ENCODE measurements at regions not wholly inside any gene's neighbourhood (a gene's known extent, or its start where the extent isn't known, plus 50 kb on each side); places are given as distances from the start of the nearest gene placed in this dataset.

- CTCF ChIA-PET (ENCODE audit: low intra/inter-chr PET ratio, low total read pairs), result no interaction called here
- Histone ChIP-seq H3K27me3 (ENCODE audit: control insufficient read depth in 1 of 2, insufficient read depth in 2 of 2, low read length in 2 of 2) (no peaks in the 10 kb centered on the region), H3K79me2 (ENCODE audit: insufficient read depth, low read length) (no peaks in the 10 kb centered on the region), H4K20me1 (ENCODE audit: insufficient read depth, low read length) (no peaks in the 10 kb centered on the region), H3K27ac (ENCODE audit: extremely low read length, insufficient read depth, low read length) (no peak overlapping the region), H3K4me1 (ENCODE audit: insufficient read depth, low read length) (no peaks in the 10 kb centered on the region), H3K9ac (ENCODE audit: insufficient read depth, low read depth, low read length) (no peak overlapping the region), H3K9me3 (ENCODE audit: low read length) (peaks cover 16% of the 10 kb centered on the region; the same call in 1 of the 2 replicates), H3K4me3 (replicated peaks in 1 of 3; ENCODE audit: insufficient read depth in 1 of 3, low read depth in 2 of 3, low read length in 3 of 3) (no peak overlapping the region), H3K4me2 (ENCODE audit: low read depth, low read length) (no peak overlapping the region), H3K36me3 (replicated peaks in 1 of 2; ENCODE audit: control insufficient read depth in 1 of 2, insufficient read depth in 2 of 2, low read length in 2 of 2) (no peaks in the 10 kb centered on the region), H2AFZ (ENCODE audit: low read length) (no peak overlapping the region)
- POLR2A ChIA-PET, result no interaction called here
- intact Hi-C loops (cut with micrococcal nuclease; ENCODE audit: unreplicated experiment) (no loop called here), in situ Hi-C loops (cut with HindIII; ENCODE audit: extremely low pct_ligation_motif_present, low pct_unique_long_range_greater_than_20kb) (no loop called here)
- TF ChIP-seq NONO (IDR thresholded peaks at IDR 0.05), result no peak
- no peak for TF ChIP-seq NONO (CRISPR knock-in tag; conservative IDR thresholded peaks at IDR 0.05)
- no peak for TF ChIP-seq ZNF124 (CRISPR knock-in tag; IDR thresholded peaks at IDR 0.05)
- no peak for TF ChIP-seq HIVEP1 (CRISPR knock-in tag; IDR thresholded peaks at IDR 0.05)
- no peak for TF ChIP-seq TBP (CRISPR knock-in tag; IDR thresholded peaks at IDR 0.05)
- TF ChIP-seq USF2 (IDR thresholded peaks at IDR 0.05; ENCODE audit: low read depth, low read length), result no peak
- no peak for TF ChIP-seq USF2 (CRISPR knock-in tag; IDR thresholded peaks at IDR 0.05; ENCODE audit: borderline replicate concordance)
- no peak for TF ChIP-seq RXRA (CRISPR knock-in tag; IDR thresholded peaks at IDR 0.05)
- TF ChIP-seq HNRNPUL1 (IDR thresholded peaks at IDR 0.05; ENCODE audit: low read depth, low read length), result no peak
- no peak for TF ChIP-seq ZNF224 (CRISPR knock-in tag; IDR thresholded peaks at IDR 0.05)
- TF ChIP-seq CREM (IDR thresholded peaks at IDR 0.05), result no peak
- no peak for TF ChIP-seq CREM (CRISPR knock-in tag; IDR thresholded peaks at IDR 0.05)
- TF ChIP-seq ZNF276 (CRISPR knock-in tag; IDR thresholded peaks at IDR 0.05; ENCODE audit: low read depth), result no peak
- TF ChIP-seq ZC3H4 (CRISPR knock-in tag; IDR thresholded peaks at IDR 0.05; ENCODE audit: borderline replicate concordance), result no peak
- 0% methylated on average over 1 of the region's 1 CpG for WGBS (ENCODE audit: low lambda C conversion rate)
- DNase-seq (ENCODE audit: low spot score), result no peak
- no TSS peak for BruUV-seq (replicated peaks)
- FAIRE-seq, result no peak
- no peak for ATAC-seq
These were observed 116.0 kb upstream of the INHBA start for GRCh38 chr7:41818765-41819398.

Measured in HepG2 (cell line).